Lower lobe of right lung (tissue), 2 donors: ENCODE measurements at regions not wholly inside any gene's neighbourhood (a gene's known extent, or its start where the extent isn't known, plus 50 kb on each side); places are given as distances from the start of the nearest gene placed in this dataset.
A peak's percentile ranks its signal among the peaks of the same experiment; 100 is the strongest.
"Not testable (repeated sequence)": the region's sequence is repeated elsewhere in the genome, so short reads cannot be mapped to it uniquely, and the experiment has no call there.

Experiments used
- ATAC-seq, 2 donors: fragments of 200-7000 bp; cut with Tn5 transposase; one replicate each; pipeline ENCODE4 v1.9.1; 2020 to 2022; ENCODE audit warnings: mild to moderate bottlenecking in 2 of 2, moderate library complexity in 2 of 2
- DNase-seq: peaks from one replicate; pipeline ENCODE4 v3.0.0-alpha.2; 2020
- H3K27ac ChIP-seq: fragments of 200-600 bp; one replicate; pipeline ENCODE4 v1.8.0; 2022
- H3K27me3 ChIP-seq: fragments of 200-600 bp; one replicate; pipeline ENCODE4 v1.8.0; 2022; ENCODE audit warnings: low read depth
- H3K36me3 ChIP-seq: fragments of 200-600 bp; one replicate; pipeline ENCODE4 v1.8.0; 2022; ENCODE audit warnings: mild to moderate bottlenecking
- H3K4me1 ChIP-seq: fragments of 200-600 bp; one replicate; pipeline ENCODE4 v1.8.0; 2022
- H3K4me3 ChIP-seq: fragments of 200-600 bp; one replicate; pipeline ENCODE4 v1.8.0; 2022; ENCODE audit warnings: mild to moderate bottlenecking
- H3K9me3 ChIP-seq: fragments of 200-600 bp; one replicate; pipeline ENCODE4 v1.8.0; 2022
- CTCF ChIP-seq: fragments of 200-600 bp; IDR thresholded peaks from one replicate; pipeline ENCODE4 v1.8.0; 2022; ENCODE audit warnings: antibody characterized with exemption, mild to moderate bottlenecking
- intact Hi-C: fragments of 100-400 bp; cut with DNase I; formaldehyde crosslinking; loops from one replicate; pipeline ENCODE4 v1.11.0; 2022
- donor health status: DM: no; HTN: yes; CAD: no; lungs with severe emphysema.

- intact Hi-C loops, H3K4me1 ChIP-seq, H3K27me3 ChIP-seq, H3K4me3 ChIP-seq, H3K27ac ChIP-seq, H3K9me3 ChIP-seq, H3K36me3 ChIP-seq, DNase-seq, ATAC-seq: not testable (repeated sequence)
Observed at GRCh38 chr17:20633268-20634059, 53.9 kb downstream of the CDRT15L2 start.

GRCh38 chr17:20640147-20640546 is 60.6 kb downstream of the CDRT15L2 start:
- H3K27me3 ChIP-seq, H3K4me1 ChIP-seq, H3K27ac ChIP-seq, H3K36me3 ChIP-seq, H3K4me3 ChIP-seq, intact Hi-C loops, ATAC-seq, DNase-seq, H3K9me3 ChIP-seq: not testable (repeated sequence)

- H3K4me3 ChIP-seq, H3K27me3 ChIP-seq, H3K4me1 ChIP-seq, DNase-seq, H3K9me3 ChIP-seq, intact Hi-C loops, H3K36me3 ChIP-seq, H3K27ac ChIP-seq: not testable (repeated sequence)
- peak; percentile 71 to 91 for ATAC-seq
- TF ChIP-seq CTCF = peak; percentile 47
Observed at GRCh38 chr17:20646661-20647272, 67.2 kb downstream of the CDRT15L2 start.

GRCh38 chr17:20649097-20649767 is 69.7 kb downstream of the CDRT15L2 start:
- intact Hi-C loops, H3K27ac ChIP-seq, ATAC-seq, H3K27me3 ChIP-seq, H3K4me1 ChIP-seq, H3K4me3 ChIP-seq, H3K36me3 ChIP-seq, H3K9me3 ChIP-seq, DNase-seq: not testable (repeated sequence)

- intact Hi-C loops, H3K4me3 ChIP-seq, H3K4me1 ChIP-seq, DNase-seq, H3K36me3 ChIP-seq, ATAC-seq, H3K9me3 ChIP-seq, H3K27ac ChIP-seq, H3K27me3 ChIP-seq: not testable (repeated sequence)
Observed at GRCh38 chr17:20651022-20651421, 71.5 kb downstream of the CDRT15L2 start.

- DNase-seq, H3K27ac ChIP-seq, H3K9me3 ChIP-seq, H3K4me3 ChIP-seq, H3K27me3 ChIP-seq, intact Hi-C loops, H3K36me3 ChIP-seq, H3K4me1 ChIP-seq: not testable (repeated sequence)
- peak in 1 of 2 donors; percentile 21 for ATAC-seq
Observed at GRCh38 chr17:20651736-20652135, 72.2 kb downstream of the CDRT15L2 start.

- H3K27ac ChIP-seq, H3K9me3 ChIP-seq, ATAC-seq, H3K27me3 ChIP-seq, intact Hi-C loops, H3K36me3 ChIP-seq, DNase-seq, H3K4me3 ChIP-seq, H3K4me1 ChIP-seq: not testable (repeated sequence)
Observed at GRCh38 chr17:20653391-20653790, 73.9 kb downstream of the CDRT15L2 start.

GRCh38 chr17:20654114-20654513 is 74.6 kb downstream of the CDRT15L2 start:
- H3K36me3 ChIP-seq, intact Hi-C loops, H3K4me3 ChIP-seq, H3K27me3 ChIP-seq, DNase-seq, H3K4me1 ChIP-seq, H3K27ac ChIP-seq, ATAC-seq, H3K9me3 ChIP-seq: not testable (repeated sequence)

GRCh38 chr17:20654575-20654974 is 75.1 kb downstream of the CDRT15L2 start:
- H3K27ac ChIP-seq, H3K9me3 ChIP-seq, ATAC-seq, H3K4me1 ChIP-seq, H3K36me3 ChIP-seq, H3K4me3 ChIP-seq, intact Hi-C loops, DNase-seq, H3K27me3 ChIP-seq: not testable (repeated sequence)

GRCh38 chr17:20665103-20665955 is 85.8 kb downstream of the CDRT15L2 start:
- intact Hi-C loops, DNase-seq, H3K27me3 ChIP-seq, H3K4me3 ChIP-seq, H3K4me1 ChIP-seq, H3K9me3 ChIP-seq, H3K27ac ChIP-seq, H3K36me3 ChIP-seq: not testable (repeated sequence)
- peak; percentile 28 to 50 for ATAC-seq

- intact Hi-C loops, H3K4me1 ChIP-seq, H3K27ac ChIP-seq, H3K36me3 ChIP-seq, DNase-seq, H3K4me3 ChIP-seq, H3K9me3 ChIP-seq, H3K27me3 ChIP-seq: not testable (repeated sequence)
- peak in 1 of 2 donors; percentile 32 for ATAC-seq
Observed at GRCh38 chr17:20666689-20667088, 87.2 kb downstream of the CDRT15L2 start.

GRCh38 chr17:20667712-20668111 is 88.2 kb downstream of the CDRT15L2 start:
- ATAC-seq, H3K4me3 ChIP-seq, DNase-seq, intact Hi-C loops, H3K4me1 ChIP-seq, H3K9me3 ChIP-seq, H3K27me3 ChIP-seq, H3K27ac ChIP-seq, H3K36me3 ChIP-seq: not testable (repeated sequence)
